ENCODE measurements at regions not wholly inside any gene's neighbourhood (a gene's known extent, or its start where the extent isn't known, plus 50 kb on each side); places are given as distances from the start of the nearest gene placed in this dataset.
"Not testable (repeated sequence)": the region's sequence is repeated elsewhere in the genome, so short reads cannot be mapped to it uniquely, and the experiment has no call there.

DNA sequence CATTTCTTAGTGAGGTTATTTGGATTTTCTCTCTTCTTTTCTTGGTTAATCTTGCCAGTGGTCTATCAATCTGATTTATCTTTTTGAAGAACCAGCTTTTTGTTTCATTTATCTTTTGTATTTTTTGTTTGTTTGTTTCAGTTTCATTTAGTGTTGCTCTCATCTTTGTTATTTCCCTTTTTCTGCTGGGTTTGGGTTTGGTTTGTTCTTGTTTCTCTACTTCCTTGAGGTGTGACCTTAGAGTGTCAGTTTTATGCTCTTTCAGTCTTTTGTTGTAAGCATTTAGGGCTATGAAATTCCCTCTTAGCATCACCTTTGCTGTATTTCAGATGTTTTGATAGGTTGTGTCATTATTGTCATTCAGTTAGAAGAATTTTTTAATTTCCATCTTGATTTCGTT lies 101.4 kb upstream of the EPB41L4A start:
- H3K27me3 Mint-ChIP-seq: peaks cover 30 to 48% of the 10 kb centered on the region in 2 donors
- H3K9me3 ChIP-seq; H3K36me3 Mint-ChIP-seq; CTCF ChIA-PET; H3K27me3 ChIP-seq (replicated peaks in 1 of 2; ENCODE audit: control insufficient read depth in 2 of 2, extremely low read depth in 1 of 2, insufficient read depth in 2 of 2, low read length in 1 of 2); DNase-seq; H3K27ac ChIP-seq (ENCODE audit: low read length); H3K4me1 Mint-ChIP-seq; H3K4me1 ChIP-seq (ENCODE audit: control insufficient read depth in 1 of 2, extremely low read depth in 1 of 2, insufficient read depth in 2 of 2, low read length in 2 of 2); POLR2A ChIA-PET; ATAC-seq (replicated peaks in 1 of 4); H3K36me3 ChIP-seq (ENCODE audit: control insufficient read depth in 2 of 2, extremely low read depth in 1 of 2, insufficient read depth in 1 of 2, low read length in 1 of 2); H3K4me3 Mint-ChIP-seq; H3K4me3 ChIP-seq (ENCODE audit: control insufficient read depth in 1 of 2, extremely low read depth in 1 of 2, low read length in 1 of 2): not testable (repeated sequence)
- peaks cover 7 to 11% (median 9%) of the 10 kb centered on the region in 3 donors for H3K9me3 Mint-ChIP-seq
- WGBS (ENCODE audit: insufficient coverage): no CpG with 5 or more reads among the region's 1 CpG
- H3K27ac Mint-ChIP-seq: peak overlapping the region in 1 of 2 donors; percentile 29

DNA sequence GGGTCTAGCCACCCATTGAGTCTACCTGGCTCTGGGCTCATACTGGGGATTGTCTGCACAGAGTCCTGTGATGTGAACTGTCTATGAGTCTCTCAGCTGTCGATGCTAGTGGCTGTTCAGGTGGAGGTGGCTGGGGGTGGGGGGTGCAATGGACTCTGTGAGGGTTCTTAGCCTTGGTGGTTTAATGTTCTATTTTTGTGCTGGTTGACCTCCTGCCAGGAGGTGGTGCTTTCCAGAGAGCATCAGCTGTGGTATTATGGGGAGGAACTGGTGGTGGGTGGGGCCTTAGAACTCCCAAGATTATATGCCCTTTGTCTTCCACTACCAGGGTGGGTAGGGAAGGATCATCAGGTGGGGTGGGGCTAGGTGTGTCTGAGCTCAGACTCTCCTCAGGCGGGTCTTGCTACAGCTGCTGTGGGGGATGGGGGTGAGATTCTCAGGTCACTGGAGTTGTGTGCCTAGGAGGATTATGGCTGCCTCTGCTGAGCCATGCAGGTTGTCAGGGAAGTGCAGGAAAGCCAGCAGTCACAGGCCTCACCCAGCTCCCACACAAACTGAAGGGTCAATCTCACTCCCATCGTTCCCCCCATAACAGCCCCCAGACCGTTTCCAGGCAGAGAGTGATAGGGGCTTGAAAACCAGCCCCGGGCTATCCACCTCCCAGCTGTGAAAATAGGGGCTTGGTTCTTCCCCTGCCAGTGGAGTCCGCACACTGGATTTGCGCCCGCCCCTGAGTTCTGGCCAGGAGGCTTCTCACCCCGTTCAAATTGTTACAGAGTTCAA lies 104.0 kb upstream of the EPB41L4A start:
- H3K36me3 Mint-ChIP-seq; DNase-seq; H3K27me3 ChIP-seq (replicated peaks in 1 of 2; ENCODE audit: control insufficient read depth in 2 of 2, extremely low read depth in 1 of 2, insufficient read depth in 2 of 2, low read length in 1 of 2); H3K27ac ChIP-seq (ENCODE audit: low read length); POLR2A ChIA-PET; H3K27ac Mint-ChIP-seq; CTCF ChIA-PET; H3K4me3 Mint-ChIP-seq; H3K36me3 ChIP-seq (ENCODE audit: control insufficient read depth in 2 of 2, extremely low read depth in 1 of 2, insufficient read depth in 1 of 2, low read length in 1 of 2); H3K9me3 Mint-ChIP-seq; ATAC-seq (replicated peaks in 1 of 4); H3K4me1 Mint-ChIP-seq; H3K9me3 ChIP-seq; H3K4me3 ChIP-seq (ENCODE audit: control insufficient read depth in 1 of 2, extremely low read depth in 1 of 2, low read length in 1 of 2); H3K4me1 ChIP-seq (ENCODE audit: control insufficient read depth in 1 of 2, extremely low read depth in 1 of 2, insufficient read depth in 2 of 2, low read length in 2 of 2): not testable (repeated sequence)
- peaks cover 30 to 50% of the 10 kb centered on the region in 2 donors for H3K27me3 Mint-ChIP-seq
- 76% methylated on average over 9 of the region's 9 CpGs for WGBS (ENCODE audit: insufficient coverage)

DNA sequence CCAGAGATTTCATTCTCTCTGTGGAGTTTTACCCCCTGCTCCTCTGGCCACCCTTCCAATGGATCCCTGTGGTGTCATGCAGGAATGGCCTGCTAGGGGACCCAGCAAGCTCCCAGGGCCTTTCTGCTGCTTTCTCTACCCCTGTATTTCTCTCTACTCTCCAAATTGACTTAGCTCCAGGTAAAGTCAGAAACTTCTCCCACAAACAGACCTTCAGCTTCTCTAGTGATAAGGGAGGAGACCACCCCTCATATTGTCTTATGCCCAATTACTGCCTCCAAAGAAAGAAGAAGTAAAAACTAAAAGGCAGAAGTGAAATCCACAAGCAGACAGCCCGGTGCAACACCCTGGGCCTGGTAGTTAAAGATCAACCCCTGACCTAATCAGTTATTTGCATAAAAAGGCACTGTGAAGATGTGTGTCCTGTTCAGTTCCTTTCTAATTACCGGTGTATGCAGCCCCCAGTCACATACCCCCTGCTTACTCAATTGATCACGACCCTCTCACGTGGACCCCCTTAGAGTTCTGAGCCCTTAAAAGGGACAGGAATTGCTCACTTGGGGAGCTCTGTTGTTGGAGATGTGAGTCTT lies 104.7 kb upstream of the EPB41L4A start:
- CTCF ChIA-PET; H3K36me3 ChIP-seq (ENCODE audit: control insufficient read depth in 2 of 2, extremely low read depth in 1 of 2, insufficient read depth in 1 of 2, low read length in 1 of 2); POLR2A ChIA-PET; H3K4me3 Mint-ChIP-seq; H3K9me3 Mint-ChIP-seq; H3K27ac ChIP-seq (ENCODE audit: low read length); H3K9me3 ChIP-seq; ATAC-seq (replicated peaks in 1 of 4); H3K36me3 Mint-ChIP-seq; H3K4me3 ChIP-seq (ENCODE audit: control insufficient read depth in 1 of 2, extremely low read depth in 1 of 2, low read length in 1 of 2); H3K4me1 ChIP-seq (ENCODE audit: control insufficient read depth in 1 of 2, extremely low read depth in 1 of 2, insufficient read depth in 2 of 2, low read length in 2 of 2); H3K4me1 Mint-ChIP-seq; DNase-seq; H3K27me3 ChIP-seq (replicated peaks in 1 of 2; ENCODE audit: control insufficient read depth in 2 of 2, extremely low read depth in 1 of 2, insufficient read depth in 2 of 2, low read length in 1 of 2): not testable (repeated sequence)
- WGBS (ENCODE audit: insufficient coverage): no CpG with 5 or more reads among the region's 4 CpGs
- Mint-ChIP-seq H3K27ac (peak overlapping the region in 1 of 2 donors; percentile 44), H3K27me3 (peaks cover 30 to 44% of the 10 kb centered on the region in 2 donors)

DNA sequence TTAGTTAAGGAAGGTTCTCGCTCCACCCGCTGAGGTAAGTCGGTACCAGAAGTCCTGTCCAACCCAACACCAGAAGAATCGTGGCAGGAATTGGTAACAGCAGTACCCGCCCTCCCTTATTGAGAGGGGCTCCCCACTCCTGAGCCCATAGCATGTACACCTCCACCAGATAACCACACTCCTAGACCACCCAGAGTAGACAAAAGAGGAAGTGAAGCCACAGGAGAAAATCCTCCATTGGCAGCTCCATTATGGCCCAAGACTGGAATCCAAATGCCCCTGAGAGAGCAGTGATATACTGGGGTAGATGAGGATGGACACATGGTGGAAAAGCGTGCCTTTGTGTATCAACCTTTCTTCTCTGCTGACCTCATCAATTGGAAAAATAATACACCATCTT lies 106.1 kb upstream of the EPB41L4A start:
- Mint-ChIP-seq H3K27ac (no peak overlapping the region), H3K9me3 (no peaks in the 10 kb centered on the region), H3K4me1 (peaks cover 0 to 7% (median 0%) of the 10 kb centered on the region in 3 donors), H3K27me3 (peaks cover 27 to 35% of the 10 kb centered on the region in 2 donors), H3K4me3 (no peak overlapping the region), H3K36me3 (no peaks in the 10 kb centered on the region)
- no peak overlapping the region for H3K27ac ChIP-seq (ENCODE audit: low read length)
- H3K9me3 ChIP-seq: no peaks in the 10 kb centered on the region
- ChIA-PET POLR2A (no interaction called here), CTCF (no interaction called here)
- peaks cover 0 to 4% of the 10 kb centered on the region in 2 experiments for H3K27me3 ChIP-seq (replicated peaks in 1 of 2; ENCODE audit: control insufficient read depth in 2 of 2, extremely low read depth in 1 of 2, insufficient read depth in 2 of 2, low read length in 1 of 2)
- H3K4me3 ChIP-seq (ENCODE audit: control insufficient read depth in 1 of 2, extremely low read depth in 1 of 2, low read length in 1 of 2): no peak overlapping the region
- ATAC-seq (replicated peaks in 1 of 4) (no peak), DNase-seq (no peak)
- H3K4me1 ChIP-seq (ENCODE audit: control insufficient read depth in 1 of 2, extremely low read depth in 1 of 2, insufficient read depth in 2 of 2, low read length in 2 of 2): no peaks in the 10 kb centered on the region
- WGBS (ENCODE audit: insufficient coverage): no CpG with 5 or more reads among the region's 6 CpGs
- no peaks in the 10 kb centered on the region for H3K36me3 ChIP-seq (ENCODE audit: control insufficient read depth in 2 of 2, extremely low read depth in 1 of 2, insufficient read depth in 1 of 2, low read length in 1 of 2)

DNA sequence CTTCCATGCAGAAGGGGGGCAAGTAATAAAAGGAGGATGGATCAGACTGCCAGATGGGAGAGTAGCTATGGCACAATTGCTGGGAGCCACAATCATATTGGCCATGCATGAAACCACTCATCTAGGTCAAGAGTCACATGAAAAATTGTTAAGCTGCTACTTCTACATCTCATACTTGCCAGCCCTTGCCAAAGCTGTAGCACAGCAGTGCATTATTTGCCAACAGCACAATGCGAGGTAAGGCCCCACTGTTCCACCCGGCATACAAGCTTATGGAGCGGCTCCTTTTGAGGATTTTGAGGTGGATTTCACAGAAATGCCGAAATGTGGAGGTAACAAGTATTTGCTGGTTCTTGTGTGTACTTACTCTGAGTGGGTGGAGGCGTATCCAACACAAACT lies 109.9 kb upstream of the EPB41L4A start:
- no peaks in the 10 kb centered on the region for H3K9me3 ChIP-seq
- WGBS (ENCODE audit: insufficient coverage): 93% methylated on average over 5 of the region's 5 CpGs
- Mint-ChIP-seq H3K9me3 (no peaks in the 10 kb centered on the region), H3K4me3 (no peak overlapping the region), H3K27ac (no peak overlapping the region), H3K27me3 (peaks cover 9% of the 10 kb centered on the region in 2 donors), H3K4me1 (peaks cover 5 to 10% (median 7%) of the 10 kb centered on the region in 3 donors), H3K36me3 (no peaks in the 10 kb centered on the region)
- no peaks in the 10 kb centered on the region for H3K36me3 ChIP-seq (ENCODE audit: control insufficient read depth in 2 of 2, extremely low read depth in 1 of 2, insufficient read depth in 1 of 2, low read length in 1 of 2)
- ATAC-seq (replicated peaks in 1 of 4): no peak
- no peak overlapping the region for H3K4me3 ChIP-seq (ENCODE audit: control insufficient read depth in 1 of 2, extremely low read depth in 1 of 2, low read length in 1 of 2)
- no peak overlapping the region for H3K27ac ChIP-seq (ENCODE audit: low read length)
- ChIA-PET POLR2A (no interaction called here), CTCF (interaction anchor here in 1 of 2 donors (0.7 kb wide), 1 partner anchor 283 kb away, joined by 4 read pairs; no protein-coding TSS in a partner anchor)
- no peak for DNase-seq
- no peaks in the 10 kb centered on the region for H3K27me3 ChIP-seq (replicated peaks in 1 of 2; ENCODE audit: control insufficient read depth in 2 of 2, extremely low read depth in 1 of 2, insufficient read depth in 2 of 2, low read length in 1 of 2)
- no peaks in the 10 kb centered on the region for H3K4me1 ChIP-seq (ENCODE audit: control insufficient read depth in 1 of 2, extremely low read depth in 1 of 2, insufficient read depth in 2 of 2, low read length in 2 of 2)

DNA sequence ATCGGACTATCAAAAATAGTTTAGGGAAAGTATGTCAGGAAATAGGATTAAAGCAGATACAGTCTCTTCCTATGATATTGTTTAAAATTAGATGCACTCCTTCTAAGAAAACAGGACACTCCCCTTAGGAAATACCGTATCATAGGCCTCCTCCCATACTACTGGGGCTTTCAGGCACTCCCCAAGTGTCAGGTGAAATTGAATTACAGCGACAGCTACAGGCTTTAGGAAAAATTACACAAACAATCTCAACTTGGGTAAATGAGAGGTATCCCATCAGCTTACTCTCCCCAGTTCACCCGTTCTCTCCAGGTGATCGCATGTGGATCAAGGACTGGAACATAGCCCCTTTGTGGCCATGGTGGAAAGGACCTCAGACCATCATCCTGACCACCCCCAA lies 110.4 kb upstream of the EPB41L4A start:
- ChIA-PET CTCF (no interaction called here), POLR2A (no interaction called here)
- H3K4me3 ChIP-seq (ENCODE audit: control insufficient read depth in 1 of 2, extremely low read depth in 1 of 2, low read length in 1 of 2): no peak overlapping the region
- peaks cover 8 to 9% of the 10 kb centered on the region in 2 donors for H3K27me3 Mint-ChIP-seq
- WGBS (ENCODE audit: insufficient coverage): no CpG with 5 or more reads among the region's 5 CpGs
- no peaks in the 10 kb centered on the region for H3K27me3 ChIP-seq (replicated peaks in 1 of 2; ENCODE audit: control insufficient read depth in 2 of 2, extremely low read depth in 1 of 2, insufficient read depth in 2 of 2, low read length in 1 of 2)
- no peak overlapping the region for H3K4me3 Mint-ChIP-seq
- no peaks in the 10 kb centered on the region for H3K9me3 Mint-ChIP-seq
- peaks cover 5 to 10% (median 7%) of the 10 kb centered on the region in 3 donors for H3K4me1 Mint-ChIP-seq
- H3K36me3 ChIP-seq (ENCODE audit: control insufficient read depth in 2 of 2, extremely low read depth in 1 of 2, insufficient read depth in 1 of 2, low read length in 1 of 2): no peaks in the 10 kb centered on the region
- H3K27ac Mint-ChIP-seq: no peak overlapping the region
- ATAC-seq (replicated peaks in 1 of 4): no peak
- DNase-seq: no peak
- H3K36me3 Mint-ChIP-seq: no peaks in the 10 kb centered on the region
- no peaks in the 10 kb centered on the region for H3K4me1 ChIP-seq (ENCODE audit: control insufficient read depth in 1 of 2, extremely low read depth in 1 of 2, insufficient read depth in 2 of 2, low read length in 2 of 2)
- H3K9me3 ChIP-seq: no peaks in the 10 kb centered on the region
- H3K27ac ChIP-seq (ENCODE audit: low read length): no peak overlapping the region

Measured in T-cell (primary cell).